ENCODE measurements at regions not wholly inside any gene's neighbourhood (a gene's known extent, or its start where the extent isn't known, plus 50 kb on each side); places are given as distances from the start of the nearest gene placed in this dataset.
"Not testable (repeated sequence)": the region's sequence is repeated elsewhere in the genome, so short reads cannot be mapped to it uniquely, and the experiment has no call there.

GRCh38 chr15:83335542-83335941 is 51.1 kb upstream of the BNC1 start:
- not testable (repeated sequence) for DNase-seq

DNA sequence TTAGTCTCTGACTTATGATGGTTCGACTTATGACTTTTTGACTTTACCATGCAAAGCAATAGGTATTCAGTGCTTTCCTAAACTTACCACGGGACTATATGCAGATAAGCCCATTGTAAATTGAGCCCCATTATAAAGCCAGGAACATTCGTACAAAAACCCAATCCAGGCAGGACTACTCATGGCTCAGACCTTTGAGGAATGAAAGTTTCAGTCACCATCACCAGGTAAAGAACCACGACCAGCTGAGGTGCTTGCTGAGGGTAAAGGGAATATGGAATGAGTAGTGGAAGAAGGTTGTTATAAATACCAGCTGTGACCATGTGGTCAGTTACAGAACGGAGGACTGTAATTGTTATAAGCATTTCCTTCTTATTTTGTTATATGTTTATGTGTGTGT is 54.9 kb upstream of the BNC1 start:
- no peak for DNase-seq

DNA sequence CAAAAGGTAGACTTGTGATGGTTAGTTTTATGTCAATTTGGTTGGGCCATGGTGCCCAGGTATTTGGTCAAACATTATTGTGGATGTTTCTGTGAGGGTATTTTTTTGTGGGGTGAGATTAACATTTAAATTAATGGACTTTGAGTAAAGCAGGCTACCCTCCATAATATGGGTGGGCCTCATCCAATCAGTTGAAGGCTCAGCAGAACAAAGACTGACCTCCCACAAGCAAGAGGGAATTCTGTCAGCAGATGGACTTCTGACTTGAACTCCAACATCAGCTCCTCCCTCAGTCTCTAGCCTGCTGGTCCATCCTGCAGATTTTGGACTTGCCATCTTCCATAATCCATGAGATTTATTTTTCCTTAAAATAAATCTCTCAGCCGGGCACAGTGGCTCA is 55.6 kb upstream of the BNC1 start:
- no peak for DNase-seq

DNA sequence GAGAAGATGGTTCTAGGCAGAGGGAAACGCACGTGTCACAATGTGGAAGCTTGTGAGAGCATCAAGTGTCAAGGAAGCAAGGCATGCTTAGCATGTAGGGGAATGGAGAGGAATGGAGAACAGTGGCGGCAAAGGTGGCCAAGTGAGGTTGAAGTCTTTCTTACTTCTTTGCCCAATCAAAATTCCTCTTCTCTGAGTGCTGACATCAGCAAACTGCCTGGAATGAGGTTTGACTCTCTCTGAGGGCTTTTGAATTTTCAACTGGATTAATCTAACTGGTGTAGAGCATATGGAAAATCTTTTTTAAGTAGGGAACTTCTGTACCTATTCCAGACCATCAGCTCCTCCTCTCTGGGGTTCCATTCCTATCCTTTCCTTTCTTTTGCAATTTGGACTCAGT is 61.9 kb upstream of the BNC1 start:
- DNase-seq, result no peak

- DNase-seq, result no peak
Measured at GRCh38 chr15:83352119-83352518, 67.7 kb upstream of the BNC1 start.

GRCh38 chr15:83356501-83357399 is 72.3 kb upstream of the BNC1 start:
- DNase-seq, result no peak

DNA sequence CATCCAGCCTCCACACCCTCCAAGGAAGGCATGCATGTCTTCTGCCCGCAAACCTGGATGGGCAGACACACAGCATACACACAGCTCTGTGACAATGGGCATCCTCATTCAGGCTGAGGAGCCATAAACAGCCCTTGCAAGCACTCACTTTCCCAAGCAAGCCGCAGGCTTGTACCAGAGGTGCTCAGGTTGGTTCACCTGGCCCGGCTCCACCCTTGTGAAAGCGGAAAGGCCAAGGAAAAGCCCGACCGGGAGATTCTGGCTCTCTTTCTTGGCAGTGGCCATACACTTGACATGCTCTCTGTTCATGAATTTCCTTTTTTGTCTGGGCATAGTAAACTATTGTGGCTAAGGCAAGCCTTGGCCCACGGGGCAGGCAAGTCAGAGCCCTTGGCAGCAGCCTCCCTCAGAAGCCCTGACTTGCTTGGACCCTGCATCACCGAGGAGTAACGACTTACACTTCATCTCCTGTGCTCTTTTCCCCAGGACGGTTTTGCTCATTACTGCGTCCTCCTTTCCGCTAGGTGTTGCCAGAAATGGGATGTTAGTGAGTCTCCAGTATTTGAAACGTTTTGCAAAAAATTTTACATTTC is 74.6 kb upstream of the BNC1 start:
- no peak for DNase-seq

- DNase-seq, result no peak
Measured at GRCh38 chr15:83362706-83363105, 78.2 kb upstream of the BNC1 start.

- DNase-seq, result no peak
Measured at GRCh38 chr15:83364501-83364900, 80.0 kb upstream of the BNC1 start.

DNA sequence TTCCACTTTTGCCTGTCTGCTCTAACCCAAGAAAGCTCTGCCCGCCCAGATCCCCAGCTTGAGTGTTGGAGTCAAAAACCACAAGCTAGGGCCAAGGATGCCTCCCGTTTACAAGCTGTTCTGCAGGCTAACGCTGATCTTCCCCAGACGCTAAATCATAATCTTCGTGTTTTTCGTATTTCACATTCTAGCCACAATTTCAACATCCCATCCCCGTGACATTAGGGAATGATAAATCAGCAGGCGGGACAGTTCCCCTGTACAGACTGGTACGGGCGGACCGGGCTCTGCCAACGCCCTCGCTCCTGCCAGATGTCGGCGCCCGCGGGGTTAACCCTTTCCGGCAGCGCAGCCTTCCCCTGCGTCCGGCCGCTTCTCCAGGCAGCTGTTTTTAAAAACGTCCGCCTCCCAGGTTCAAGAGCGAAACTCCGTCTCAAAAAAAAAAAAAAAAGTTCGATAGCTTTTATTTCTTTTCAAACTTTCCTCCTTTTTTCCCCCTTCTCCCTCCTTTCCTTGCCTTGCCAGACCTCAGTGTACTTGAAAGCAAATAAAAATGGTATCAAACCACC is 81.0 kb upstream of the BNC1 start:
- peak; percentile 2 for DNase-seq

DNA sequence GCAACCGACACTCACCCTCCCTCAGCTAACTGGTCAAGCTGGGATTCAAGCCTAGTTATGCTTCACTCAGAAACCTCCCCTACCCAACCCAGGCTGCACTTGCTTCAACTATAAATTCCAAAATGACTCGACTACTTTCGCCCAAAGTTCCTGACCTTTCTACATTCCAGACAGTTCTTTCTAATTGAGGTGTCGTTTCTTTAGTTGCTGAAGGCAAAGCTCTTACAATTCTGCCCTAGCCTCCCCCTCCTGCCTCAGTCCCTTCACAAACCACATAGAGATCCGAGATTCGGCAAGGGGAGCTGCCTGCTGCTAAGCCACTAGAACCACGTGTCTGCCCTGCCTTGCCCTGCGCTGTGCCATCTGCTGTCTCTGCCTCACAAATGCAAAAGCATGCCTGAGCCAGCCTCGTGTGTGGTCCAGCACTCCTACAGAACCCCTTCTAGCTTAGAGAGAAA is 74.7 kb upstream of the SH3GL3 start:
- no peak for DNase-seq

- no peak for DNase-seq
Measured at GRCh38 chr15:83378921-83379578, 68.1 kb upstream of the SH3GL3 start.

GRCh38 chr15:83379579-83379959 is 67.6 kb upstream of the SH3GL3 start:
- DNase-seq, result no peak

- DNase-seq, result no peak
Measured at GRCh38 chr15:83380059-83380458, 67.1 kb upstream of the SH3GL3 start.

DNA sequence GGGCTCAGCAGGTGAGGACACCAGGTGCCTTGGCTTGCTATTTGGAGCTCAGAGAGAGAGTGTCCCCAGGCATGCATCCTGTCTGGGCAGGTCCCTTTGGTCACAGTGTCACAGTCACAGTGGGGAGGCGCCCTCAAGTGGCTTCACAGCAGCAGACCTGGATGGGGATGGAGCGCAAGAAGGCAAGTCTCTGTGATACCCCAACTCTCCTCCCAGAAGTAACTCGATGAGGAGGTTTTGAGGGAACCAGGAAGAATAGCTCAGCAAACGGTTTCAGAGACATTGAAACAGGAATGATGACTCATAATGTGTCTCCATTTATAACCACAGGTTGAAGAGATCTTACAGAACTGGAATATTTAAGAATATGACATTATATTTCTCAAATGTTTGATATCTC is 66.5 kb upstream of the SH3GL3 start:
- DNase-seq, result peak; percentile 4

- DNase-seq, result not testable (repeated sequence)
Measured at GRCh38 chr15:83383608-83384139, 63.5 kb upstream of the SH3GL3 start.

GRCh38 chr15:83396101-83396500 is 51.0 kb upstream of the SH3GL3 start:
- no peak for DNase-seq
